ENCODE measurements at regions not wholly inside any gene's neighbourhood (a gene's known extent, or its start where the extent isn't known, plus 50 kb on each side); places are given as distances from the start of the nearest gene placed in this dataset.
A peak's percentile ranks its signal among the peaks of the same experiment; 100 is the strongest.
"Not testable (repeated sequence)": the region's sequence is repeated elsewhere in the genome, so short reads cannot be mapped to it uniquely, and the experiment has no call there.

GRCh38 chr3:66552846-66553245 is 52.0 kb upstream of the LRIG1 start:
- DNase-seq (ENCODE audit: low read depth) = no peak

GRCh38 chr3:66553441-66554113 is 52.8 kb upstream of the LRIG1 start:
- no peak for DNase-seq (ENCODE audit: low read depth)

- DNase-seq (ENCODE audit: low read depth) = no peak
Measured at GRCh38 chr3:66554178-66554577, 53.4 kb upstream of the LRIG1 start.

GRCh38 chr3:66555214-66555844 is 54.5 kb upstream of the LRIG1 start:
- DNase-seq (ENCODE audit: low read depth) = no peak

GRCh38 chr3:66557170-66557569 is 56.3 kb upstream of the LRIG1 start:
- no peak for DNase-seq (ENCODE audit: low read depth)

- DNase-seq (ENCODE audit: low read depth) = not testable (repeated sequence)
Measured at GRCh38 chr3:66559924-66560323, 59.1 kb upstream of the LRIG1 start.

- DNase-seq (ENCODE audit: low read depth) = no peak
Measured at GRCh38 chr3:66561367-66561766, 60.5 kb upstream of the LRIG1 start.

- no peak for DNase-seq (ENCODE audit: low read depth)
Measured at GRCh38 chr3:66565301-66565700, 64.5 kb upstream of the LRIG1 start.

- no peak for DNase-seq (ENCODE audit: low read depth)
Measured at GRCh38 chr3:66567077-66567476, 66.3 kb upstream of the LRIG1 start.

GRCh38 chr3:66572090-66572675 is 71.4 kb upstream of the LRIG1 start:
- DNase-seq (ENCODE audit: low read depth) = no peak

- DNase-seq (ENCODE audit: low read depth) = no peak
Measured at GRCh38 chr3:66572938-66573710, 72.3 kb upstream of the LRIG1 start.

GRCh38 chr3:66574091-66574490 is 73.3 kb upstream of the LRIG1 start:
- DNase-seq (ENCODE audit: low read depth) = no peak

GRCh38 chr3:66577426-66578203 is 76.8 kb upstream of the LRIG1 start:
- DNase-seq (ENCODE audit: low read depth) = no peak

GRCh38 chr3:66581256-66581655 is 80.4 kb upstream of the LRIG1 start:
- no peak for DNase-seq (ENCODE audit: low read depth)

- DNase-seq (ENCODE audit: low read depth) = peak; percentile 29
Measured at GRCh38 chr3:66582721-66583423, 82.0 kb upstream of the LRIG1 start.

GRCh38 chr3:66583424-66584040 is 82.7 kb upstream of the LRIG1 start:
- DNase-seq (ENCODE audit: low read depth) = no peak

- no peak for DNase-seq (ENCODE audit: low read depth)
Measured at GRCh38 chr3:66585520-66586095, 84.8 kb upstream of the LRIG1 start.

GRCh38 chr3:66586853-66587252 is 86.0 kb upstream of the LRIG1 start:
- no peak for DNase-seq (ENCODE audit: low read depth)

GRCh38 chr3:66588340-66588847 is 87.6 kb upstream of the LRIG1 start:
- no peak for DNase-seq (ENCODE audit: low read depth)

GRCh38 chr3:66592016-66592761 is 91.4 kb upstream of the LRIG1 start:
- no peak for DNase-seq (ENCODE audit: low read depth)
